Left lung (tissue), 4 donors: ENCODE measurements at regions not wholly inside any gene's neighbourhood (a gene's known extent, or its start where the extent isn't known, plus 50 kb on each side); places are given as distances from the start of the nearest gene placed in this dataset.
"Not testable (repeated sequence)": the region's sequence is repeated elsewhere in the genome, so short reads cannot be mapped to it uniquely, and the experiment has no call there.

Experiments used
- ATAC-seq: fragments of 200-7000 bp; cut with Tn5 transposase; one replicate; pipeline ENCODE4 v1.9.1; 2020; ENCODE audit warnings: moderate library complexity
- DNase-seq, 4 donors: peaks; one replicate each; pipeline ENCODE4 v3.0.0-alpha.2; 2013 to 2020
- H3K27ac ChIP-seq, 2 donors: fragments of 200-600 bp; sonication (generic) in 1 of 2; one replicate each; pipeline versions ENCODE4 v1.5.0 to v1.8.0; 2020 to 2021
- H3K27me3 ChIP-seq, 2 donors: fragments of 200-600 bp; sonication (generic) in 1 of 2; one replicate each; pipeline versions ENCODE4 v1.5.0 to v1.8.0; 2020 to 2021
- H3K36me3 ChIP-seq, 2 donors: fragments of 200-600 bp; sonication (generic) in 1 of 2; one replicate each; pipeline versions ENCODE4 v1.5.0 to v1.8.0; 2020 to 2021
- H3K4me1 ChIP-seq, 2 donors: fragments of 200-600 bp; one replicate each; pipeline ENCODE4 v1.8.0; 2021
- H3K4me3 ChIP-seq, 2 donors: fragments of 200-600 bp; sonication (generic) in 1 of 2; one replicate each; pipeline versions ENCODE4 v1.5.0 to v1.8.0; 2020 to 2021; ENCODE audit warnings: mild to moderate bottlenecking in 1 of 2
- H3K9me3 ChIP-seq, 2 donors: fragments of 200-600 bp; sonication (generic) in 1 of 2; one replicate each; pipeline versions ENCODE4 v1.5.0 to v1.8.0; 2020 to 2021
- CTCF ChIP-seq, 2 donors: fragments of 200-600 bp; sonication (generic) in 1 of 2; IDR thresholded peaks; one replicate each; pipeline versions ENCODE4 v1.5.0 to v1.8.0; 2021; ENCODE audit warnings: antibody characterized with exemption in 2 of 2
- intact Hi-C, 2 donors: fragments of 100-400 bp; cut with DNase I; formaldehyde crosslinking; loops; one replicate each; pipeline versions ENCODE4 v1.11.2 to v1.14.2; 2022
- donor health status: DM: no; HTN: yes; CAD: no.
- donor health status: DM: no; HTN: no; CAD: no.

GRCh38 chr13:104632736-104633135 is 1566.5 kb upstream of the SLC10A2 start:
- Histone ChIP-seq H3K4me3 (no peak overlapping the region), H3K27ac (no peak overlapping the region), H3K4me1 (no peaks in the 10 kb centered on the region), H3K36me3 (no peaks in the 10 kb centered on the region), H3K9me3 (no peaks in the 10 kb centered on the region), H3K27me3 (no peaks in the 10 kb centered on the region)
- intact Hi-C loops: no loop called here
- DNase-seq (peak in 2 of 4 donors; percentile 19 to 34), ATAC-seq (no peak)
- TF ChIP-seq CTCF (IDR thresholded peaks at IDR 0.05): no peak

GRCh38 chr13:104625201-104625600 is 1559.0 kb upstream of the SLC10A2 start:
- Histone ChIP-seq H3K4me3 (no peak overlapping the region), H3K27me3 (no peaks in the 10 kb centered on the region), H3K9me3 (no peaks in the 10 kb centered on the region), H3K27ac (no peak overlapping the region), H3K36me3 (no peaks in the 10 kb centered on the region), H3K4me1 (no peaks in the 10 kb centered on the region)
- DNase-seq (no peak), ATAC-seq (no peak)
- TF ChIP-seq CTCF (IDR thresholded peaks at IDR 0.05): no peak
- intact Hi-C loops: no loop called here

GRCh38 chr13:104616990-104617389 is 1550.8 kb upstream of the SLC10A2 start:
- H3K27me3 ChIP-seq: no peaks in the 10 kb centered on the region
- no peak overlapping the region for H3K27ac ChIP-seq
- H3K36me3 ChIP-seq: no peaks in the 10 kb centered on the region
- H3K4me1 ChIP-seq: no peaks in the 10 kb centered on the region
- DNase-seq: no peak
- H3K9me3 ChIP-seq: peaks cover 0 to 8% of the 10 kb centered on the region in 2 donors
- intact Hi-C loops: no loop called here
- ATAC-seq: no peak
- H3K4me3 ChIP-seq: no peak overlapping the region
- TF ChIP-seq CTCF (IDR thresholded peaks at IDR 0.05): no peak

GRCh38 chr13:104614361-104615145 is 1548.3 kb upstream of the SLC10A2 start:
- TF ChIP-seq CTCF (IDR thresholded peaks at IDR 0.05): no peak
- Histone ChIP-seq H3K27me3 (no peaks in the 10 kb centered on the region), H3K27ac (no peak overlapping the region), H3K9me3 (peaks cover 0 to 8% of the 10 kb centered on the region in 2 donors), H3K4me3 (no peak overlapping the region), H3K36me3 (no peaks in the 10 kb centered on the region), H3K4me1 (no peaks in the 10 kb centered on the region)
- DNase-seq: no peak
- intact Hi-C loops: no loop called here
- ATAC-seq: no peak

- no peaks in the 10 kb centered on the region for H3K27me3 ChIP-seq
- no peak overlapping the region for H3K4me3 ChIP-seq
- TF ChIP-seq CTCF (IDR thresholded peaks at IDR 0.05): no peak
- no peaks in the 10 kb centered on the region for H3K4me1 ChIP-seq
- ATAC-seq (no peak), DNase-seq (no peak)
- H3K27ac ChIP-seq: no peak overlapping the region
- no peaks in the 10 kb centered on the region for H3K9me3 ChIP-seq
- H3K36me3 ChIP-seq: no peaks in the 10 kb centered on the region
- intact Hi-C loops: no loop called here
Measured at GRCh38 chr13:104608331-104608730, 1542.1 kb upstream of the SLC10A2 start.

GRCh38 chr13:104605435-104605834 is 1539.2 kb upstream of the SLC10A2 start:
- H3K36me3 ChIP-seq, ATAC-seq, H3K4me1 ChIP-seq, H3K9me3 ChIP-seq, intact Hi-C loops, H3K27me3 ChIP-seq, H3K27ac ChIP-seq, H3K4me3 ChIP-seq: not testable (repeated sequence)
- DNase-seq: peak in 1 of 4 donors; percentile 45
